ENCODE measurements at regions not wholly inside any gene's neighbourhood (a gene's known extent, or its start where the extent isn't known, plus 50 kb on each side); places are given as distances from the start of the nearest gene placed in this dataset.
"Not testable (repeated sequence)": the region's sequence is repeated elsewhere in the genome, so short reads cannot be mapped to it uniquely, and the experiment has no call there.

DNA sequence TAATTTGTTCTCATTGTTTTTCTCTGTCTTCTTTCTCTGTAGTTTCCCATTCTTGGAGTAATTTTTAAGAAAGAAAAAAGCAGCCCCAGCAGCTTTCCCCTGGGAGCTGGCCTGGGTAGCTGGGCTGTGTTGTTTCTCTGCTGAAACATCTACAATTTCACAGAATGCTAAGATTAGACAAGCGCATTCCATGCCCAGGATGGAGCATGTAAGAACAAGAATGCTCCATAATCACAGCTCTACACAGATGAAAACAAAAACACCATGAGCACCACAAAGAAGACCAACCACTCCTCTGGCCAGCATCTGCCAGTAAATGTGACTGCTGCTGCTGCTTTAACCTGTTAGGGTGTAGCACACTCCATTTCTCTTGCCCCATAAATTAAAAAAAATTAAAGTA is 239.2 kb upstream of the SLITRK1 start:
- H3K27me3 Mint-ChIP-seq: no peaks in the 10 kb centered on the region
- no peaks in the 10 kb centered on the region for H3K9me3 Mint-ChIP-seq
- no peak for DNase-seq
- H3K4me3 Mint-ChIP-seq: no peak overlapping the region
- no peaks in the 10 kb centered on the region for H3K36me3 Mint-ChIP-seq (ENCODE audit: low read depth)
- ATAC-seq: no peak
- no peaks in the 10 kb centered on the region for H3K4me1 Mint-ChIP-seq
- H3K27ac Mint-ChIP-seq: no peak overlapping the region

GRCh38 chr13:84118839-84119409 is 236.7 kb upstream of the SLITRK1 start:
- Mint-ChIP-seq H3K27me3 (no peaks in the 10 kb centered on the region), H3K4me1 (no peaks in the 10 kb centered on the region), H3K4me3 (no peak overlapping the region), H3K36me3 (ENCODE audit: low read depth) (no peaks in the 10 kb centered on the region), H3K27ac (no peak overlapping the region), H3K9me3 (no peaks in the 10 kb centered on the region)
- ATAC-seq: no peak
- DNase-seq: no peak

GRCh38 chr13:84098273-84098672 is 216.0 kb upstream of the SLITRK1 start:
- H3K27me3 Mint-ChIP-seq: no peaks in the 10 kb centered on the region
- H3K9me3 Mint-ChIP-seq: no peaks in the 10 kb centered on the region
- ATAC-seq: no peak
- H3K36me3 Mint-ChIP-seq (ENCODE audit: low read depth): no peaks in the 10 kb centered on the region
- H3K4me3 Mint-ChIP-seq: no peak overlapping the region
- no peaks in the 10 kb centered on the region for H3K4me1 Mint-ChIP-seq
- no peak overlapping the region for H3K27ac Mint-ChIP-seq
- DNase-seq: no peak

- no peaks in the 10 kb centered on the region for H3K27me3 Mint-ChIP-seq
- DNase-seq: no peak
- H3K9me3 Mint-ChIP-seq: no peaks in the 10 kb centered on the region
- H3K36me3 Mint-ChIP-seq (ENCODE audit: low read depth): no peaks in the 10 kb centered on the region
- no peak overlapping the region for H3K27ac Mint-ChIP-seq
- no peaks in the 10 kb centered on the region for H3K4me1 Mint-ChIP-seq
- no peak for ATAC-seq
- H3K4me3 Mint-ChIP-seq: no peak overlapping the region
Measured at GRCh38 chr13:84097148-84097547, 214.9 kb upstream of the SLITRK1 start.

DNA sequence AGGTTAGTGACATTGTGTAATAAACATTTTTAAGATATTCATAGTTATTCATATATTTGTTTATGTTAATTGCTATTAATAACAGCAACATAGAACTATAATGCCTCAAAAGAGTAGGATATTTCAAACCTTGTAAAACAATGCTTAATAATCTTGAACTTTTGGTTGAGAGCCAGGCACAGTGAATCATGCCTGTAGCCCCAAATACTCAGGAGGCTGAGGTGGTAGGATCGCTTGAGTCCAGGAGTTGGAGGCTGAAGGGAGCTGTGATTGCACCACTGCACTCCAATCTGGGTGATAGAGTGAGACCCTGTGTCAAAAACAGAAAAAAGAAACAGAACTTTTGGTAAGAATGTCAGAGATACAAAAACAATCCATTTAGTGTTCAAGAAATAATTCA is 213.9 kb upstream of the SLITRK1 start:
- H3K36me3 Mint-ChIP-seq (ENCODE audit: low read depth): no peaks in the 10 kb centered on the region
- ATAC-seq: no peak
- no peaks in the 10 kb centered on the region for H3K4me1 Mint-ChIP-seq
- DNase-seq: no peak
- no peak overlapping the region for H3K27ac Mint-ChIP-seq
- H3K9me3 Mint-ChIP-seq: no peaks in the 10 kb centered on the region
- H3K27me3 Mint-ChIP-seq: no peaks in the 10 kb centered on the region
- no peak overlapping the region for H3K4me3 Mint-ChIP-seq

GRCh38 chr13:84088996-84089395 is 206.7 kb upstream of the SLITRK1 start:
- H3K4me3 Mint-ChIP-seq: no peak overlapping the region
- H3K4me1 Mint-ChIP-seq: no peaks in the 10 kb centered on the region
- H3K27me3 Mint-ChIP-seq: no peaks in the 10 kb centered on the region
- ATAC-seq (no peak), DNase-seq (no peak)
- H3K27ac Mint-ChIP-seq: no peak overlapping the region
- H3K36me3 Mint-ChIP-seq (ENCODE audit: low read depth): no peaks in the 10 kb centered on the region
- H3K9me3 Mint-ChIP-seq: no peaks in the 10 kb centered on the region

GRCh38 chr13:84086847-84087162 is 204.5 kb upstream of the SLITRK1 start:
- no peak overlapping the region for H3K27ac Mint-ChIP-seq
- no peak for DNase-seq
- no peaks in the 10 kb centered on the region for H3K4me1 Mint-ChIP-seq
- peak overlapping the region; percentile 4 for H3K4me3 Mint-ChIP-seq
- no peak for ATAC-seq
- no peaks in the 10 kb centered on the region for H3K36me3 Mint-ChIP-seq (ENCODE audit: low read depth)
- no peaks in the 10 kb centered on the region for H3K9me3 Mint-ChIP-seq
- no peaks in the 10 kb centered on the region for H3K27me3 Mint-ChIP-seq

DNA sequence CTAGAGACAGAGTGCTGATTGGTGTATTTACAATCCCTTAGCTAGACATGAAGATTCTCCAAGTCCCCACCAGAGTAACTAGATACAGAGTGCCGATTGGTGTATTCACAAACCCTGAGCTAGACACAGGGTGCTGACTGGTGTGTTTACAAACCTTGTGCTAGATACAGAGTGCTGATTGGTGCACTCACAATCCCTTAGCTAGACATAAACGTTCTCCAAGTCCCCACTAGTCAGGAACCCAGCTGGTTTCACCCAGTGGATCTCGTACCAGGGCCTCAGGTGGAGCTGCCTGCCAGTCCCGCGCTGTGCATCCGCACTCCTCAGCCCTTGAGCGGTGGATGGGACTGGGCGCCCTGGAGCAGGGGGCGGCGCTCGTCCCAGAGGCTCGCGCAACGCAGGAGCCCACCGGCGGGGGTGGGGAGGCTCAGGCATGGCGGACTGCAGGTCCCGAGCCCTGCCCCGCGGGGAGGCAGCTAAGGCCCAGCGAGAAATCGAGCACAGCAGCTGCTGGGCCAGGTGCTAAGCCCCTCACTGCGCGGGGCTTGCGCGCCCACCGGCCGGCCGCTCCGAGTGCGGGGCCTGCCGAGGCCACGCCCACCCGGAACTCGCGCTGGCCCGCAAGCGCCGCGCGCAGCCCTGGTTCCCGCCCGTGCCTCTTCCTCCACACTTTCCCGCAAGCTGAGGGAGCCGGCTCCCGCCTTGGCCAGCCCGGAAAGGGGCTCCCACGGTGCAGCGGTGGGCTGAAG is 204.0 kb upstream of the SLITRK1 start:
- not testable (repeated sequence) for H3K9me3 Mint-ChIP-seq; H3K27ac Mint-ChIP-seq; H3K4me3 Mint-ChIP-seq; DNase-seq; H3K4me1 Mint-ChIP-seq; H3K36me3 Mint-ChIP-seq (ENCODE audit: low read depth); ATAC-seq; H3K27me3 Mint-ChIP-seq

- H3K9me3 Mint-ChIP-seq: no peaks in the 10 kb centered on the region
- H3K36me3 Mint-ChIP-seq (ENCODE audit: low read depth): no peaks in the 10 kb centered on the region
Measured at GRCh38 chr13:84082462-84082861, 200.2 kb upstream of the SLITRK1 start.

DNA sequence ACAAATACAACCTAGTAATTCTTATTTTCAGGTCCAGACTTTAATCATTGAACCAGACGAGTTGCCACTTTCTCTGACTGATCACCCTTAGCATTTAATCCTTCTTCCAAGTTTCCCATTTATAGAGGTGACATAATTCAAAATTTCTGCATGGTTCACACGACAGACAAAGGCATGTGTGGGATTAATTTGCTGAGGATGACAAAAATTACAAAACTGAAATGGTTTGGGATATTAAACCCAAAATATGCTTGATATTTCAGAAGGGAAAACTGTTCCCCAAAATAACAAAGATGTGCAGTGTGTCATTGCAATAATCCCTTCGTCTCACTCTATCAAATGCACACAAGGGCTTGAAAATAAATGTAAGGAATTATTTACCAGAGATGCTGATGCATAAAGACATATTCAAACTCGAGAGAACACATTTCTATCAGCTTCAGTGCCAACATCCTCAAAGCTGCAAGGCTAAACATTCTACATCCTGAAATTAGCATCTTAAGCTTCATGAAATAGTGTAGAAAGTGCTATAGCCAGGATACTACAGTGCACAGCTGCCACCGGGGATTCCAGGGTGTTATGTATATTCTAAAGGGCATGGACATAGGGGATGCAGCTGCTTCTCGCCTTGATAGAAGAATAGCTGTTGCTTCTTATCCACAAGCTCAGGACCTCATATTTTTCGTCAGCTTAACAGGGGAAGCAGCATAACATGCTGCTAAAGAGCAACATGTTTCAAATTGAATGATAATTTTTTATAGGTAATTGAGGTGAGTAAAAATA is 198.7 kb upstream of the SLITRK1 start:
- Mint-ChIP-seq H3K27me3 (no peaks in the 10 kb centered on the region), H3K9me3 (no peaks in the 10 kb centered on the region), H3K4me3 (no peak overlapping the region), H3K27ac (no peak overlapping the region), H3K36me3 (ENCODE audit: low read depth) (no peaks in the 10 kb centered on the region), H3K4me1 (no peaks in the 10 kb centered on the region)
- no peak for DNase-seq
- ATAC-seq: no peak

More at GRCh38 chr13:84082462-84082861, 200.2 kb upstream of the SLITRK1 start:
- ATAC-seq (no peak), DNase-seq (no peak)
- Mint-ChIP-seq H3K27ac (no peak overlapping the region), H3K4me1 (no peaks in the 10 kb centered on the region), H3K4me3 (no peak overlapping the region), H3K27me3 (no peaks in the 10 kb centered on the region)

- H3K9me3 Mint-ChIP-seq: no peaks in the 10 kb centered on the region
- no peak for ATAC-seq
- DNase-seq: no peak
- H3K36me3 Mint-ChIP-seq (ENCODE audit: low read depth): no peaks in the 10 kb centered on the region
- no peaks in the 10 kb centered on the region for H3K4me1 Mint-ChIP-seq
- H3K27me3 Mint-ChIP-seq: no peaks in the 10 kb centered on the region
- no peak overlapping the region for H3K27ac Mint-ChIP-seq
- H3K4me3 Mint-ChIP-seq: no peak overlapping the region
Measured at GRCh38 chr13:84077271-84077670, 195.0 kb upstream of the SLITRK1 start.

DNA sequence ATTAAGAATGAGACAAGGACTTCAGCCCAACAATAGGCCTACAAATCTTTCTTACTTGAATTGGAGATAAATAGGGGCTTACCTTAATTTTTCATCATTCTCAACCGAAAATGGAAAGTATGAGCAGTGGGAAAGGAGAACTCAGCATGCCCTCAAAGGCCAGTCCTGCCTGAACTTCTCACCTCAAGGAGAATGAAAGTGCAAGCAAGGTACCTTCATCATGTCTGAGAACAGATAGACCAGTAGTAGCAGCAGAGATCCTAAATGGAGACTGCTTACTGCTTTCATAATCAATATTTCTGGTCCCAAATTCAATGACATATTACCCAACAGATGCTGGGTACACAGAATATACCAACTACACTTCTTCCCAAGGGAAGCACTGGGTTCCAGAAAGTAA is 194.0 kb upstream of the SLITRK1 start:
- Mint-ChIP-seq H3K27ac (no peak overlapping the region), H3K4me3 (no peak overlapping the region), H3K9me3 (no peaks in the 10 kb centered on the region), H3K36me3 (ENCODE audit: low read depth) (no peaks in the 10 kb centered on the region), H3K4me1 (no peaks in the 10 kb centered on the region), H3K27me3 (no peaks in the 10 kb centered on the region)
- ATAC-seq: no peak
- DNase-seq: no peak

DNA sequence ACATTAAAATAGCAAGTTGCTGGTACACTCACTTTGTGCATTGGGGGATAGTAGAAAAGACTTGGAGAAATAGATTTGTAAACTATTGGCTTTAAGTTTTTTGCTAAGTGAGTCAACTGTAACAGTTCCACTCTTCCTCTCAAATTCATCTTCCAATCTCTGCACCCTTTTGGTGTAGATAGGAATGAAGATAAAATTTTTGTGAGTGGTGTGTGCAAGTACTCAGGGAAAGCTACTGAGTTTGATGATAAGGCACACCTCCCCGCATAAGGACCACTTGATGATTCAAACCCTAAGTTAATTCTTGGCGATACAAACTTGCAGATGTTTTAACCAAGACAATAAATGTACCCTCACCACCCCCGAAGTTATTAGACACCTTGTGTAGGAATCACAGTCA is 168.3 kb upstream of the SLITRK1 start:
- DNase-seq (no peak), ATAC-seq (no peak)
- Mint-ChIP-seq H3K9me3 (peaks cover 3% of the 10 kb centered on the region), H3K4me1 (no peaks in the 10 kb centered on the region), H3K27ac (no peak overlapping the region), H3K36me3 (ENCODE audit: low read depth) (peaks cover 1% of the 10 kb centered on the region), H3K4me3 (no peak overlapping the region), H3K27me3 (no peaks in the 10 kb centered on the region)

GRCh38 chr13:84049443-84050219 is 167.4 kb upstream of the SLITRK1 start:
- Mint-ChIP-seq H3K4me3 (no peak overlapping the region), H3K27ac (no peak overlapping the region), H3K36me3 (ENCODE audit: low read depth) (no peaks in the 10 kb centered on the region), H3K9me3 (peaks cover under 1% of the 10 kb centered on the region), H3K27me3 (no peaks in the 10 kb centered on the region), H3K4me1 (no peaks in the 10 kb centered on the region)
- ATAC-seq (no peak), DNase-seq (no peak)

DNA sequence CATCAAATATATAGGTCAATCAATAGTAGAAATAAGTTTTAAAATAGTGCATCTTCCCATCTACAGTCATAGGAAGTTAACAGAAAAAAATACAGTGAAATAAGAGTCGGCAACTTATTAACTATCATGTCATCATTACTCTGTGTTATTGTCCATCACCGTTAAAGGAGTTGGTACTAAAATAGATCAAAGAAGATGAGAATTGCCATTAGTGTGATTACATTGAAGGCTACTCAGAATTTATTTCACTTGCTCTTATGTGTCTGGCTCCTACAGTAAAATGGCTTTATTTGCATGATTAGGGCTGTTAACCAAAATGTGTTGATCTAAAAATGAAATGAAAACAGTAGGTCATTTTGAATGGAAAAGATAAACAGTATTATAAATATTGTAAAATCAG is 162.5 kb upstream of the SLITRK1 start:
- Mint-ChIP-seq H3K9me3 (no peaks in the 10 kb centered on the region), H3K27ac (no peak overlapping the region), H3K4me3 (no peak overlapping the region), H3K27me3 (no peaks in the 10 kb centered on the region), H3K36me3 (ENCODE audit: low read depth) (no peaks in the 10 kb centered on the region), H3K4me1 (no peaks in the 10 kb centered on the region)
- no peak for DNase-seq
- ATAC-seq: no peak
